Progenitor cell of endocrine pancreas (in vitro differentiated cells): ENCODE measurements at regions not wholly inside any gene's neighbourhood (a gene's known extent, or its start where the extent isn't known, plus 50 kb on each side); places are given as distances from the start of the nearest gene placed in this dataset.

Source experiments
- DNase-seq: peaks from one replicate; pipeline ENCODE4 v3.0.0; 2021; ENCODE audit warnings: low spot score; ENCODE audit not compliant: unreplicated experiment
- H3K27ac Mint-ChIP-seq: 2 replicates; pipeline ENCODE4 v1.8.0; 2021; ENCODE audit warnings: mild to moderate bottlenecking, moderate library complexity, mixed read lengths
- H3K27me3 Mint-ChIP-seq: 2 replicates; pipeline ENCODE4 v1.8.0; 2021; ENCODE audit warnings: mixed read lengths
- H3K36me3 Mint-ChIP-seq: 2 replicates; pipeline ENCODE4 v1.8.0; 2022; ENCODE audit warnings: mixed read lengths; ENCODE audit not compliant: insufficient read depth
- H3K4me1 Mint-ChIP-seq: 2 replicates; pipeline ENCODE4 v1.8.0; 2021; ENCODE audit warnings: low read depth, mixed read lengths
- H3K4me3 Mint-ChIP-seq: 2 replicates; pipeline ENCODE4 v1.8.0; 2021; ENCODE audit warnings: low read depth, mild to moderate bottlenecking, moderate library complexity, mixed read lengths
- H3K9me3 Mint-ChIP-seq: 2 replicates; pipeline ENCODE4 v1.8.0; 2021; ENCODE audit warnings: low read depth, mixed read lengths
- TF ChIP-seq, protein P1 (sequence below): fragments of 200-600 bp; sonication (generic); IDR thresholded peaks from one replicate; pipeline ENCODE4 v1.5.0; 2021; ENCODE audit warnings: antibody characterized with exemption, mild to moderate bottlenecking; ENCODE audit not compliant: unreplicated experiment

DNA sequence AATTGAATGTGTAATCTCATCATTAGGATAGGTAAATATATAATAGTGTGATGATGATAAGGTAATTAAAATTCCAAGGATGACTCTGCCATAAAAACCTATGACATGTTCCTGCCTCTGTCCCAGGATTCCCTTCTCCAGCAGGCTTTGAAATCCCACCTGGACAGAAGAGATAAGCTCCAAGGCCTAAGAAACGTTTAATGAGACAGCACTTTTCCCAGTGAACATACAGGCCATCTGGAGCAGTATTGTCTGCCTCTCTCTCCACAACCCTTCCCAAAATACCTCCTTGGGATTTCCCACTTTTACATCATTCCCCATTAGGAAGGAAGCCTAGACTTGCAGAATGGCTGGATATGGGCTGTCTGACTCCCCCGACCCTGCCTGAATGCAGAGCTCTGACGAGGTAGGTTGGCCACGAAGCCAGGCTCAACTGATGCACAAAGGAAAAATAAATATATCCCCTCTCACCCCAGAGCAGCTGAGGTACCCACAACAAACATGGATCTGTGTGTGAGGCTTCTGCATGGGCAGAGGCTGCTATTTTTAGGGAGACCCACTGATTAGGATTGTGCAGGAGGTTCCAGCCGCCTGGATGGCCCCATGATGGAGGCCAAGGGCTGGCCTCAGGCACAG lies 71.0 kb downstream of the TMPRSS5 start:
- H3K36me3 Mint-ChIP-seq = no peaks in the 10 kb centered on the region
- TF ChIP-seq, protein P1, sequence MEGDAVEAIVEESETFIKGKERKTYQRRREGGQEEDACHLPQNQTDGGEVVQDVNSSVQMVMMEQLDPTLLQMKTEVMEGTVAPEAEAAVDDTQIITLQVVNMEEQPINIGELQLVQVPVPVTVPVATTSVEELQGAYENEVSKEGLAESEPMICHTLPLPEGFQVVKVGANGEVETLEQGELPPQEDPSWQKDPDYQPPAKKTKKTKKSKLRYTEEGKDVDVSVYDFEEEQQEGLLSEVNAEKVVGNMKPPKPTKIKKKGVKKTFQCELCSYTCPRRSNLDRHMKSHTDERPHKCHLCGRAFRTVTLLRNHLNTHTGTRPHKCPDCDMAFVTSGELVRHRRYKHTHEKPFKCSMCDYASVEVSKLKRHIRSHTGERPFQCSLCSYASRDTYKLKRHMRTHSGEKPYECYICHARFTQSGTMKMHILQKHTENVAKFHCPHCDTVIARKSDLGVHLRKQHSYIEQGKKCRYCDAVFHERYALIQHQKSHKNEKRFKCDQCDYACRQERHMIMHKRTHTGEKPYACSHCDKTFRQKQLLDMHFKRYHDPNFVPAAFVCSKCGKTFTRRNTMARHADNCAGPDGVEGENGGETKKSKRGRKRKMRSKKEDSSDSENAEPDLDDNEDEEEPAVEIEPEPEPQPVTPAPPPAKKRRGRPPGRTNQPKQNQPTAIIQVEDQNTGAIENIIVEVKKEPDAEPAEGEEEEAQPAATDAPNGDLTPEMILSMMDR = no peak
- H3K27ac Mint-ChIP-seq = no peak overlapping the region
- peaks cover 12% of the 10 kb centered on the region for H3K27me3 Mint-ChIP-seq
- H3K4me3 Mint-ChIP-seq = no peak overlapping the region
- DNase-seq = no peak
- H3K4me1 Mint-ChIP-seq = no peaks in the 10 kb centered on the region
- no peaks in the 10 kb centered on the region for H3K9me3 Mint-ChIP-seq

DNA sequence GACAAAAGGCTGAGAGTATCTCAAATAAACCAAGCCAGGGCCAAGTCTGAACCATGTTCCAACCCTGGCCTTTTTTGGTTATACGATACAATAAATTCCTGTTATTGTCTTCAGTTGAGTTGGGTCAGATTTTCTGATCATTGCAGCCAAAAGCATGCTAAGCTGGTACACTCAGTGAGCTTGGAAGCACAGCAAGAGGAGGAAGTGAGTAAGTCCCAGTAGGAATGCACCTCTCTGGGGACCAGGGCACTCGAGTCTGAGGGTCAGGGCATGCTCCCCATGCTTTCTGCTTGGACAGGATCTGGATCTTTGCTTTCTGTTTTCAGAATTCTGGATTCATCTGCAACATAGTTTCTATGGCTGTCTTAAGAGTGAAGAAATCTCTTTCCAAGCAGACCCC lies 73.1 kb downstream of the TMPRSS5 start:
- no peak overlapping the region for H3K27ac Mint-ChIP-seq
- TF ChIP-seq, protein P1 = no peak
- no peak for DNase-seq
- H3K4me3 Mint-ChIP-seq = no peak overlapping the region
- H3K36me3 Mint-ChIP-seq = no peaks in the 10 kb centered on the region
- no peaks in the 10 kb centered on the region for H3K9me3 Mint-ChIP-seq
- H3K4me1 Mint-ChIP-seq = no peaks in the 10 kb centered on the region
- peaks cover 20% of the 10 kb centered on the region for H3K27me3 Mint-ChIP-seq

DNA sequence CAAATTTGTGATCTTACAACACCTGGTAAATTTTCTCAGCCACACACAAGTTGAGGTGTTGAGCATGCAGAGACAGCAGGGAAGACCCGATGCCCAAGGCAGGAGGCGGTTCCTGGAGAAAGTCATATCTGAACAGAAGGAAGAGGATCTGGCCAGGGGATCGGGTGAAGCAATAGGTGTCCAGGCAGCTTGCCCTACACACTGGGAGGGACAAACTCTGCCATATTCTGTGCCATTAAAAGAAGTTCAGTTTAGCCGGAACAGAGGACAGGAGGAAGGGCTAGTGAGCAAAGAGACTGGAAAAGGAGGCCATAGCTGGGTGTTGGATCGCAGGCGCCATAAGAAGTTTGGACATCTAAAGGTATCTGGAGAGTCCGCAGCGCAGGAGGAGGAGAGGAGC lies 76.5 kb downstream of the TMPRSS5 start:
- TF ChIP-seq, protein P1 = no peak
- no peak for DNase-seq
- Mint-ChIP-seq H3K4me1 (no peaks in the 10 kb centered on the region), H3K36me3 (no peaks in the 10 kb centered on the region), H3K9me3 (no peaks in the 10 kb centered on the region), H3K4me3 (no peak overlapping the region), H3K27me3 (peaks cover 22% of the 10 kb centered on the region), H3K27ac (no peak overlapping the region)

GRCh38 chr11:113628912-113629311 lies 77.2 kb downstream of the TMPRSS5 start:
- TF ChIP-seq, protein P1 = no peak
- Mint-ChIP-seq H3K4me3 (no peak overlapping the region), H3K4me1 (no peaks in the 10 kb centered on the region), H3K27me3 (peaks cover 22% of the 10 kb centered on the region), H3K36me3 (no peaks in the 10 kb centered on the region), H3K27ac (no peak overlapping the region), H3K9me3 (no peaks in the 10 kb centered on the region)
- no peak for DNase-seq

DNA sequence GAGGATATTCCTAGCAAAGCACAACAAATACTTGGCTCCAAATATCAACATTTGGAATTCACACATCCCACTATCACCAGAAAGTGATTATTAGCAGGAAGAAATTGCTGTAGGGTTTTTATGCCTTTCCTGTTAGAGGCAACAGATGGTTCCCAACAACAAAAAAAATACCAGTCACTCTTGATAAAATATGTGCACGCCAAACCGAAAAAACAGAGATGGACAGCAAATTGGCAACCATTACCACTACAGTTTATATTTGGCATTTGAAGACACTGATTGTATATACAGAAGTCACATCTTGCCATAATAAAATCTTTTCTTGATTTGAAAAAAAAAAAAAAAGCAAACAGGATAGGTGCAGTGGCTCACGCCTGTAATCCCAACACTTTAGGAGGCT lies 78.2 kb downstream of the TMPRSS5 start:
- no peak overlapping the region for H3K27ac Mint-ChIP-seq
- TF ChIP-seq, protein P1 = no peak
- no peaks in the 10 kb centered on the region for H3K36me3 Mint-ChIP-seq
- no peak overlapping the region for H3K4me3 Mint-ChIP-seq
- no peaks in the 10 kb centered on the region for H3K4me1 Mint-ChIP-seq
- DNase-seq = no peak
- H3K9me3 Mint-ChIP-seq = no peaks in the 10 kb centered on the region
- peaks cover 22% of the 10 kb centered on the region for H3K27me3 Mint-ChIP-seq
